Transverse colon (tissue), 4 donors: ENCODE measurements at regions not wholly inside any gene's neighbourhood (a gene's known extent, or its start where the extent isn't known, plus 50 kb on each side); places are given as distances from the start of the nearest gene placed in this dataset.

Source experiments
- DNase-seq: peaks from one replicate; pipeline ENCODE4 v3.0.0-alpha.2; 2019
- H3K27ac ChIP-seq, 4 donors: fragments of 200-600 bp; sonication (generic); 2 replicates each; pipeline ENCODE4 v1.5.1; 2016 to 2018; ENCODE audit warnings: inconsistent platforms in 4 of 4
- H3K27me3 ChIP-seq: fragments of 200-600 bp; sonication (generic); 2 replicates; pipeline ENCODE4 v1.5.1; 2017; ENCODE audit warnings: inconsistent platforms
- H3K36me3 ChIP-seq, 4 donors: fragments of 200-600 bp; sonication (generic); 2 replicates each; pipeline ENCODE4 v1.5.1; 2017 to 2019; ENCODE audit warnings: inconsistent platforms in 4 of 4
- H3K4me1 ChIP-seq, 4 donors: fragments of 200-600 bp; sonication (generic); 2 replicates each; pipeline ENCODE4 v1.5.1; 2017 to 2020; ENCODE audit warnings: inconsistent platforms in 4 of 4
- H3K4me3 ChIP-seq, 4 donors: fragments of 200-600 bp; sonication (generic); 1 replicate in 1 of 4; 2 replicates in 3 of 4; pipeline versions ENCODE4 v1.5.1 to v1.6.1; 2017 to 2019; ENCODE audit warnings: inconsistent platforms in 4 of 4
- H3K9me3 ChIP-seq, 2 donors: fragments of 200-600 bp; sonication (generic); 2 replicates each; pipeline ENCODE4 v1.5.1; 2017 to 2019; ENCODE audit warnings: inconsistent platforms in 2 of 2
- EP300 ChIP-seq: sonication (generic); formaldehyde crosslinking; IDR thresholded peaks from one replicate; pipeline ENCODE4 v1.6.1; 2017; ENCODE audit warnings: antibody characterized with exemption, low read depth
- POLR2A ChIP-seq: fragments of 450-650 bp; IDR thresholded peaks from one replicate; pipeline ENCODE4 v1.6.1; 2016; ENCODE audit warnings: antibody characterized with exemption, mild to moderate bottlenecking, moderate library complexity
- POLR2AphosphoS5 ChIP-seq, 3 donors: sonication (generic); formaldehyde crosslinking; IDR thresholded peaks; one replicate each; pipeline ENCODE4 v1.6.1; 2016; ENCODE audit warnings: antibody characterized with exemption in 3 of 3
- WGBS, 2 donors: methylation state at CpG; one replicate each; pipeline ENCODE4 v1.1.5; 2018; ENCODE audit warnings: low coverage in 1 of 2; 5-methylcytosine and 5-hydroxymethylcytosine counted together
- in situ Hi-C, 4 donors: fragments of 200-750 bp; cut with MboI; loops; one replicate each; pipeline versions ENCODE4 v1.15.0 to v1.15.1; 2017; ENCODE audit warnings: low sequenced_read_pairs in 3 of 4, low pct_ligation_motif_present in 1 of 4, low pct_unique_long_range_greater_than_20kb in 1 of 4
- intact Hi-C: fragments of 100-400 bp; cut with DNase I; formaldehyde crosslinking; loops from one replicate; pipeline ENCODE4 v1.15.1; 2023; ENCODE audit warnings: low total_unique reads
- TF ChIP-seq, protein P1 (sequence below), 5 experiments: fragments of 200-600 bp in 3 of 5; fragments of 450-650 bp in 2 of 5; sonication (generic) in 3 of 5; IDR thresholded peaks; 1 replicate in 2 of 5; 2 replicates in 3 of 5; pipeline ENCODE4 v1.5.1; 2016 to 2017; ENCODE audit warnings: antibody characterized with exemption in 5 of 5, inconsistent platforms in 3 of 5, mild to moderate bottlenecking in 2 of 5, moderate library complexity in 1 of 5

DNA sequence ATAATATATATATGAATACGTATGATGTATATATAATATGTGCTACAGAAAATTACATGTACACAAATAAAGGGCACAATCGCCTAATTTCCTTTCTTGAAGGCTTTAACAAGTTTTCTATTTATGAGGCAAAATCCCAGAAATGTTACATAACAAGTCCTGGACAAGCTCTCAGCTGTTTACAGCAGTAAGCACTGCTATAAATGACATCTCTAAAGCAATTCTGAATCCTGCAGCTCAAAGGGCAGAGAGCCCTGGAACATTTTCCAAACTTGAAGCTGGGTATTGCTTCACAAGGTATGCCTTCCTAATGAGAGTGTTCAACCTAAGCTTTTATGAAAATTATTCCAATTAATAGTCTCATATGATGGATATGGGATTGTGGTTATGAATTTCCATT lies 222.3 kb upstream of the GCFC2 start:
- 42 to 60% methylated on average over 2 of the region's 2 CpGs for WGBS, 2 donors

DNA sequence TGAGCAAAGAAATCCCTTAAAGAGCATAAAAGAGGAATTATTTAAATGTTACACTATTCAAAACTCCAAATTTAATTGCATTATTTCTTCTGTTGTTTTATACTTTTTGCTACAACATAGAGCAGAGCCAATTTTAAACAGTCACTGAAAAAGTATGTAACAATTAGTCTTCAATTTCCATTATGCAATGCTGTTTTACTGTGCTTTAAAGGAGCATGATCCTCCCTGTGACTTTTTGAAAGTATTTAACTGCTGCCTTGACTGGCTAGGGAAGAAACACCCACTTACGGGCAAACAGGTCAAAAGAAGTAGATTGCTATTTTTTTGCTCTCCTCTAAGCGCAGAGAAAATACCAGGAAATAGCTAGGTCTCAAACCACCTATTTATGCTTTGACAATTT lies 217.4 kb upstream of the GCFC2 start:
- 65 to 88% methylated on average over 2 of the region's 2 CpGs for WGBS, 2 donors
- H3K9me3 ChIP-seq = no peaks in the 10 kb centered on the region
- H3K27me3 ChIP-seq = no peaks in the 10 kb centered on the region
- no peak overlapping the region for H3K4me3 ChIP-seq
- H3K36me3 ChIP-seq = no peaks in the 10 kb centered on the region
- TF ChIP-seq POLR2A = no peak
- TF ChIP-seq EP300 = no peak
- TF ChIP-seq POLR2AphosphoS5 (IDR thresholded peaks at IDR 0.05) = no peak
- TF ChIP-seq, protein P1, sequence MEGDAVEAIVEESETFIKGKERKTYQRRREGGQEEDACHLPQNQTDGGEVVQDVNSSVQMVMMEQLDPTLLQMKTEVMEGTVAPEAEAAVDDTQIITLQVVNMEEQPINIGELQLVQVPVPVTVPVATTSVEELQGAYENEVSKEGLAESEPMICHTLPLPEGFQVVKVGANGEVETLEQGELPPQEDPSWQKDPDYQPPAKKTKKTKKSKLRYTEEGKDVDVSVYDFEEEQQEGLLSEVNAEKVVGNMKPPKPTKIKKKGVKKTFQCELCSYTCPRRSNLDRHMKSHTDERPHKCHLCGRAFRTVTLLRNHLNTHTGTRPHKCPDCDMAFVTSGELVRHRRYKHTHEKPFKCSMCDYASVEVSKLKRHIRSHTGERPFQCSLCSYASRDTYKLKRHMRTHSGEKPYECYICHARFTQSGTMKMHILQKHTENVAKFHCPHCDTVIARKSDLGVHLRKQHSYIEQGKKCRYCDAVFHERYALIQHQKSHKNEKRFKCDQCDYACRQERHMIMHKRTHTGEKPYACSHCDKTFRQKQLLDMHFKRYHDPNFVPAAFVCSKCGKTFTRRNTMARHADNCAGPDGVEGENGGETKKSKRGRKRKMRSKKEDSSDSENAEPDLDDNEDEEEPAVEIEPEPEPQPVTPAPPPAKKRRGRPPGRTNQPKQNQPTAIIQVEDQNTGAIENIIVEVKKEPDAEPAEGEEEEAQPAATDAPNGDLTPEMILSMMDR (IDR thresholded peaks at IDR 0.05) = no peak
- intact Hi-C loops (no loop called here), in situ Hi-C loops (no loop called here)
- H3K4me1 ChIP-seq = no peaks in the 10 kb centered on the region
- H3K27ac ChIP-seq = no peak overlapping the region
- DNase-seq = no peak

More for the DNA sequence above, 222.3 kb upstream of the GCFC2 start:
- H3K4me1 ChIP-seq = no peaks in the 10 kb centered on the region
- no peak overlapping the region for H3K27ac ChIP-seq
- H3K27me3 ChIP-seq = no peaks in the 10 kb centered on the region
- no peak overlapping the region for H3K4me3 ChIP-seq
- no peaks in the 10 kb centered on the region for H3K9me3 ChIP-seq
- in situ Hi-C loops = no loop called here
- no peak for DNase-seq
- TF ChIP-seq POLR2AphosphoS5 (IDR thresholded peaks at IDR 0.05) (no peak), EP300 (no peak), POLR2A (no peak)
- TF ChIP-seq, protein P1 (IDR thresholded peaks at IDR 0.05) = no peak
- no peaks in the 10 kb centered on the region for H3K36me3 ChIP-seq
- intact Hi-C loops = no loop called here

- no peaks in the 10 kb centered on the region for H3K36me3 ChIP-seq
- WGBS, 2 donors = 62 to 81% methylated on average over 3 of the region's 3 CpGs
- H3K27me3 ChIP-seq = no peaks in the 10 kb centered on the region
- intact Hi-C loops = no loop called here
- H3K4me3 ChIP-seq = no peak overlapping the region
- H3K9me3 ChIP-seq = no peaks in the 10 kb centered on the region
- no peak overlapping the region for H3K27ac ChIP-seq
- TF ChIP-seq, protein P1 (IDR thresholded peaks at IDR 0.05) = no peak
- TF ChIP-seq POLR2A = no peak
- TF ChIP-seq EP300 = no peak
- no peak for TF ChIP-seq POLR2AphosphoS5 (IDR thresholded peaks at IDR 0.05)
- no peak for DNase-seq
- in situ Hi-C loops = no loop called here
- no peaks in the 10 kb centered on the region for H3K4me1 ChIP-seq
Observed at GRCh38 chr2:75925331-75926024, 214.8 kb upstream of the GCFC2 start.

- no peak overlapping the region for H3K4me3 ChIP-seq
- H3K36me3 ChIP-seq = no peaks in the 10 kb centered on the region
- H3K9me3 ChIP-seq = no peaks in the 10 kb centered on the region
- WGBS, 2 donors = 88 to 92% methylated on average over 2 of the region's 2 CpGs
- TF ChIP-seq, protein P1 (IDR thresholded peaks at IDR 0.05) = no peak
- TF ChIP-seq EP300 (no peak), POLR2AphosphoS5 (IDR thresholded peaks at IDR 0.05) (no peak), POLR2A (no peak)
- no peak overlapping the region for H3K27ac ChIP-seq
- no peaks in the 10 kb centered on the region for H3K27me3 ChIP-seq
- intact Hi-C loops (no loop called here), in situ Hi-C loops (no loop called here)
- DNase-seq = no peak
- H3K4me1 ChIP-seq = no peaks in the 10 kb centered on the region
Observed at GRCh38 chr2:75922191-75922590, 211.5 kb upstream of the GCFC2 start.
